SKM-1 treated with dmso at 0.1 percent for 144 hours (cell line): ENCODE measurements at regions not wholly inside any gene's neighbourhood (a gene's known extent, or its start where the extent isn't known, plus 50 kb on each side); places are given as distances from the start of the nearest gene placed in this dataset.
"Not testable (repeated sequence)": the region's sequence is repeated elsewhere in the genome, so short reads cannot be mapped to it uniquely, and the experiment has no call there.

Source experiments
- DNase-seq: peaks from one replicate; lab custom pipeline; 2025; ENCODE audit not compliant: unreplicated experiment; lab: John Stamatoyannopoulos, UW

DNA sequence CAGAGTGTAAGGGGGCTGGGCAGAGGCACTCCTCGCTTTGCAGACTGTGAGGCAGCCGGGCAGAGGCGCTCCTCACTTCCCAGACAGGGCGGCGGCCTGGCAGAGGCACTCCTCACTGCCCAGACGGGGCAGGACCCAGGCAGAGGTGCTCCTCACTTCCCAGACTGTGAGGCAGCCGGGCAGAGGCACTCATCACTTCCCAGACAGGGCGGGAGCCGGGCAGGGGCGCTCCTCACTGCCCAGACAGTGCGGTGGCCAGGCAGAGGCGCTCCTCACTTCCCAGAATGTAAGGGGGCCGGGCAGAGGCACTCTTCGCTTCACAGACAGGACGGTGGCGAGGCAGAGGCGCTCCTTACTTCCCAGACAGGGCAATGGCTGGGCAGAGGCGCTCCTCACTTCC lies 442.5 kb downstream of the SPATA31D1 start:
- DNase-seq: no peak

DNA sequence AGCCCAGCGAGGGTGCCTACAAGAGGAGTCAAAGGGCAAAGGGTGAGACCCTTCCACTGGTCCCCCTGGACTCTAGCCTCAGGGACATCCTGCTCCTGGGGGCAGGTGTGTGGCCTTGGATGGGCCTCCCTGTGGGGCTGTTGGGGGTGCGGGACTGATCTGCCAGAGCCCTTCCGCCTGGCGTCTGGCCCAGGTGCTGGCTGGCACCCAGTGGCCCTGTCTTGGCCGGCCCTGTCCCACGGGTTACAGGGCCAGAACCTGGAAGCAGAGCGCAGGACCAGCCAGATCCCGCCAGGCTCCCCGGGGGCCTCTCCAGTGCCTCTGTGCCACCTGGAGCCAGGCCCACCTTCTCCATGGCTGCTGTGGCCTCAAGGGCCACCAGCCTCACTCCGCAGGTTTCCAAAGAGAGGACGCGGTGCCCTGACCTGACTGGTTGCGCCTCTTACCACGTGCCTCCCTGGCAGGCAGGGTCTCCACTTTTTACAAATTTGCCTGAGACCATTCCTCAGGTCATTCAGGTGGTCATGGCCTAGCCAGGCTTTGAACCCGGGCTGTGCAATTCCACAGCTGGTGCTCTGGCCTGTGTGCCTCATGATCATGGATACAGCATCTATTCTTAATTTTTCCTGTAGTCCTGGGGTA lies 444.8 kb downstream of the SPATA31D1 start:
- DNase-seq: not testable (repeated sequence)

DNA sequence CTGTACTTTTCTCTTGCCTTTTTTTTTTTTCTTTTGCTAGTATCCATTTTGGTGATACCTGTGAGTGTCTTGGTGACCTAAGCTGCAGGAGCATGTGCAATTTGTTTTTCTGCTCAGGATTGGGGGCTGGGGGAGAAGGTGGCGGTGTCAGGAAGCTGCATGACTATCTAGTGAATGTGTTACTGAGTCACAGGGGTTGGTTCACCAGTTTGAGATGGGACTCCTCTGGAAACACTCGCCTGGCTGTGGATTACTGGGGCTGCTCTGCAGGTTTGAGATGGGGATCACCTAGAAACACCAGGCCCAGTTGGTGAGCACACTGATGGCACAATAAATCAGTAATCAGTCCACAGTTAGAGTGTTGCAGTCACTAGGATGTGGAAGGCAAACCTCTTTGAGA lies 447.9 kb downstream of the SPATA31D1 start:
- DNase-seq: no peak

DNA sequence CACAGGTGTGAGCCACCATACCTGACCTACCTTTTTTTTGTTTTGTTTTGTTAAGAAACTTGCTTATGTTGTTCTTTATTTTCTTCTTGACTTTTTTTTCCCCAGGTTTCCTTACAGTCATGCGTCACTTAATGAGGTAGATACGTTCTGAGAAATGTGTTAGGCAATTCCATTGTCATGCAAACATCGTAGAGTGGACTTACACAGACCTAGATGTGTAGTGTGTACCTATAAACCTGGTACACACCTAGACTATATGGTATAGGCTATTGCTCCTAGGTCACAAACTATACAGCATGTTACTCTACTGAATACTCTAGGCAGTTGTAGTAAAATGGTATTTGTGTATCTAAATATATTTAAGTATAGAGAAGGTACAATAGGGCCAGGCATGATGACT lies 448.6 kb downstream of the SPATA31D1 start:
- DNase-seq: not testable (repeated sequence)

DNA sequence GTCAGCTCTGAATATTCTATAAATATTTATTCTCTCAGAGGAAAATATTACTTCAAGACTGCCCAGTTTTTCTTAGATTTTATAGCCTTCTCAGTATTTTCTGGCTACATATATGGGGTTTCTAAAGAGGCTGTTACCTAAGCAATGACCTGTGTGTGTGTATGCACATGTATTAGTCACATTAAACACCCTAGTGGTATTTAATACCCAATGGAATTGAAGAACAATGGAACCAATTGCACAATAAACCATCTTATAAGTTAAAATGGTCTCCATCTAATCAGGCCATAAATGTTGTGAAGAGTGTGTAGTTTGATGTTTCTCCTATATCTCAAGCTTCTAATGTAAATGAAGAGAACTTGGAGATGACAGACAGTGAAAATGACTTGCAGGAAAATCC lies 450.0 kb downstream of the SPATA31D1 start:
- no peak for DNase-seq

DNA sequence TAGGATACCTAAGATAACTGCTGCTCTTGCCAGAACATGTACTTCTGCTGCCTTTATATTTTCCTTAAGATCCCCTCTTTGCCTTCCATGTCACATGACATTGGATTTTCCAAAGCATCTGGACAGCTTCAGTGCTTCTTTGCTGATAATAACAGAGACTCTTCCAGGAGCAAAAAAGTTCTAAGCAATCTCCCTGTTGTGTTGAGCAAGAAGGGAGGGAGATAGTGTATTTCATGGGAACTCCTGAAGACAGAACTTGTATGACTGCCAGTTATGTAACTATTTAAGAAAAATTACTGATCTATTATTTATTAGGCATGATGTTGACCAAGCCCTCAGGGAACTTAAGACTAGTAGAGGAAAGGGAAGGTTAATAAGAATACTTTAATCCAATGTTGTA lies 454.7 kb downstream of the SPATA31D1 start:
- DNase-seq: no peak

DNA sequence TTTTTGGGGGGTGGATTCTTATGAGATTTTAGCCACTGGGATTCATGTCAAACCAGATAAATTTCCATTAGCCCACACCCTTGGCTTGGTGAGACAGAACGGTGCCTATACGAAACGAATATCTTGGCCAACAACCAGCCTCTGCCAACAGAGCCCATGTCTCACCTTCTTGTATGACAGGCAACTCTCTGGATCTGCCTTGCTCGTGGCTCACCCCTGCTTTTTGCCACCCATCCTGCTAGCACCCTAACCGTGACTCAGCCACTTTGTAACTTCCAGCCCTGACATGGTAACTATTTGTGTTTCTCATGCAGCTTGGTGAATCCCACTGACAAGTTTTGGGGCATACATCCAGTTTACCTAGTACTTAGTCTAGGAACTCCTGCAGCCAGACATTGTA lies 457.0 kb downstream of the SPATA31D1 start:
- no peak for DNase-seq

DNA sequence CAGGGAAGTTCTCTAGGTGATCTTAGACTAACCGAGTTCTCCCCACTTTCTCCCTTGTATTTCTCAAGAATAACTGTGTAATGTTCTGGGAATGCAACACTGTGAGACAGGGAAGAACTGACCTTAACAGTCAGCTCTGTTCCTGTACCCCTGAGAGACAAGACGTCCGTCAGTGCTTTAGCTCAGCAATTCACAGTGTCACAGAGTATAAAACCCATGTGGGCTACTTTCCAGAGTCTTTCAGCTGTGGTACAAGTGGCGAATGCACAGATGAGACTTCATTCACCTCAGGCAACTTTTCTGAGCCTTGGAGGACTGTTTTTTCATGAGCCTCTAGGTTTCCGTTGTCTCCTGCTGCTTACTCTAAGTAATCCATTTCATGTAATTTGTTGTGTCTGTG lies 458.8 kb downstream of the SPATA31D1 start:
- DNase-seq: no peak

DNA sequence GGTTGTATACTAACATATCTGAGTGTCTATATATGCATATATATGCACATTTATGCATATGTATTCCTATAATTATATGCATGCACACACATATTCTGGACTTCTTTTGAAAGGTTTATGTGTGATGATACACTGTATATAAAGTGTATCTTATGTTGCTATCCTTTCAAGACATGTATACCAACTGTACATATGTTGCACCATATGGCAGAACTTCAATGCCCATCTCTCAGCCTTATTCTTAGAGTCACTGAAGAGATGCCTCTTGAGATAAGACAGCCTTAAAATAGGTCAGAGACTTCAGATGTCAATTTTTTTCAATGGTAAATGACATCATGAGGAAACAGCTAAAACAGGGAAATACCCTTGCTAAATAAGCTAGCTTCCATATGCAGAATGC lies 461.4 kb downstream of the SPATA31D1 start:
- no peak for DNase-seq

DNA sequence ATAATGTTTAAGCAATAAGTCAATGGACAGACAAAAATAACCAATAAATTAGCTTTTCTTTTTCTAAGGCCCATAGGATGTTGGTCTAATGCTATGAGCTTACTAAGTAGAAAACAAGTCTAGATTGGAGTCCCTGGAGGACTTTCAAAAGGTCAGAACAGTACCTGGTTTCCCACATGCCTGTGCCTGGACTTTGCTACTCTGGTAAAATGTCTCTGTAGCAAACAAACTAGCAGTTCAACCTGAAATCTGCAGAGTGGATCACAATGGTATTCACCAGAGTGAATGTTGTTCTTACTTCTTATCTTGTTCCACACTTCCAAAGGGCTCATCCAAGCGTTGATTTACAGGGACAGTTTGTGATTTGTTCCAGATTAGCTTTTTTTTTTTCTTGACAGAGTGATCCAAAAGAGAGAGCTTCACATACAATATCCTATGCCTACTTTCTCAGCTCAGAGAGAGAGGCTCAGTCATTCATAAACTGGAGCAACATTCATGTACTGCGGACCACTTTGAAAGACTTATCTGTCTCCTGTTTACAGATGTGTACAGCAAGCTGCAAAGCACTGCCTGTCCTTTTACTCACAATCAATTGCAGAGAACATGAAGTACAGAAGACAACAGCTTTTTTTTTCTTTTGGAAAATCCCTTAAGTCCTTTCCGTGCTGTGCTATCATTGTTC lies 466.1 kb downstream of the SPATA31D1 start:
- no peak for DNase-seq

DNA sequence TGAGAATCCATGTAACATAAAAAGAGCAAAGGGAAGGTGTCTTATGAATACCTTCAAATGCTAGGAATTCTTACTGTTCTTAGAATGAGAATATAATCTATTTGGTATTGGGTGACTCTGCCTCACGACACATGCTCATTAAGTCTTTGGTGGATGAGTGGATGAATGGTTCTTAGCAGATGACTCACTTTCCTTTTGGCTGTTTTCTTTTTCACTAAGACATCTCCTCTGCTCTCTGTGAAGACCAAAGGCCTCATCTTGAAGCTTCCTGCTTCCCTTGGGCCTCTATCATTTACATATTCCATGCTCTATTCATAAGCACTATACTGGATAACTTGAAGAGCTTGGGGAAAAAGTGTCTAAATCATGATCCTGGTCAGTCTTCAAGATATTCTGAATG lies 468.1 kb downstream of the SPATA31D1 start:
- no peak for DNase-seq

DNA sequence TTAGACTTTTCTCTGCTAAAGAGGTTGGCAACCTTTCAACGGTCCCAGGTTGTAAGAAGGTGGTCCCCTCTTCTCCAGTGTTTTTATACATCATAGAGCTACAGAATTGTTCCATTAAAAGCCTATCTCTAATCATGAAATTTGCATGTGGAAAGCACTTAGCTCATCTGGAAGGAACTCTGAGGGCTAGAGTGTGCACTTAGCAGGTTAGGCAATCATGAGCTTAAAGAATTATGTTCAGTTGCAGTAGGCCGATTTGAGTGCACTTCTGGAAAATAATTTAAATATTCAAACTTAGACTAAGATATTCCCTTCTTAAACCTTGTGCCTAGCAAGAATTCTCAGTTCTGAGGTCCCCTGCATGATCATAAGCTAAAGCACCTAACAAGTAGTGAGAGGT lies 468.7 kb downstream of the SPATA31D1 start:
- DNase-seq: no peak

DNA sequence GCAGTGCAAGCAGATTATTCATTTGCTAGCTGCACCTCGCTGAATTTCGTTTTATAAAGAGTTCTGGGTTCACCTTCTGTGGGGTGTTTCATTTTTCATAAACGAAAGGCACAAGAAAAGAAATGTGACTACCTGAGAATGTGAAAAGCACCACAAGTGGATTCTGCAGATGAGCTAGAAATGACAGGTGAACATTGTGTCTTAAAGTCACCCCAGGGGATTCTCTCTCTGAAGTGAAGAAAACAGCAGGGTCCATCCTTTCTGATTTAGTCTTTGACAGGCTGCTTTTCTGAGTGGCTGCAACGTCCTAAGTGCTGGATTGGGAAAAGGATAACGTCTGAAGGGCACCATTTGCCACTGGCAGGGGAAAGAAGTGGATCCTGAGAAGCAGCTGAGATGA lies 469.3 kb downstream of the SPATA31D1 start:
- DNase-seq: no peak

DNA sequence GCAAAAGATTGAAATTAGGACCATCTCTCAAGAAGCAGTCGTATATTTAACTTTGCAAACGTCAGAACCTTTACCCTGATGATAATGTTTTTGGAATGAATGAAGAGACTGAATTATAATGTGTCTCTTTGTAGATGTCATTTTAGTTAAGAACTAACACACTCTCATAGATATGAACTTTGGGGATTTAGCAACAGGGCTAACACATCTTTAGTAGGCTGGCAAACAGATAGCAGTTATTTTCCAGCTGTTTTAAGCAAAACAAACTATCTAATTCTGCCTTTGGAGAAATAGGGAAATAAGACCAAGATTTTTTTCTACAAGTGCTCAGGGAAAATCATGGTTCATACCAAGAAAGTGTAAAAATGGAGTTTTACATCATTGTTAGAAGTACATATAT lies 469.7 kb downstream of the SPATA31D1 start:
- DNase-seq: no peak

DNA sequence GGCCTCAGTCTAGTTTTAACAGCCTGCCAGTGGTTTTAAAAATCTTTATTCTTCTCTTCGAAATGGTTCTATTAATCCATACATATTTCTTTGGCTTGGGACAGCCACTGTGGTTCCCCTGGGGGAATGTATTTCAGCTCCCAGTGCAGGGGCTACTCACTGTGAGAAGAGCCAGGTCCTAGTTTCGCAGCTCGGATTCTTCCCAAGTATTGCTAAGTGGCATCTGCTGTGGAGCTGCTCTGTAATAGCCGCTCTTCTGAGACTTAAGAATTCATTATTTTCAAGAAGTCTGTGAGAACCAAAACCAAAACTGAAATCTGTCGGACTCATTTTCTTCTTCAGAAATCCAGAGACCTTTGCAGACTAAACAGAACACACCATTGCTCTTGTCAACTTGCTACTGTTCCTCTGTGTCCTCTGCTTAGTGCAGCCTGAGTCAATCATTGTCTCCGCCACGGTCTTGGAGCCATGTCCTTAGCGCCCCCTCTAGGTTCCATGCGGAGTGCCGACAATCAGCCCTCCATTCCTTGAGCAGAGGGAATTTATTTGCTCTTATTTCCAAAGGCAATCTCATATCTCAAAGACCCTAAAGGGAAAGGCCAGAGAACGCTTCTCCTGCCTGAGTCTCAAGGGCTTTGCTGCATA lies 478.2 kb downstream of the SPATA31D1 start:
- no peak for DNase-seq

DNA sequence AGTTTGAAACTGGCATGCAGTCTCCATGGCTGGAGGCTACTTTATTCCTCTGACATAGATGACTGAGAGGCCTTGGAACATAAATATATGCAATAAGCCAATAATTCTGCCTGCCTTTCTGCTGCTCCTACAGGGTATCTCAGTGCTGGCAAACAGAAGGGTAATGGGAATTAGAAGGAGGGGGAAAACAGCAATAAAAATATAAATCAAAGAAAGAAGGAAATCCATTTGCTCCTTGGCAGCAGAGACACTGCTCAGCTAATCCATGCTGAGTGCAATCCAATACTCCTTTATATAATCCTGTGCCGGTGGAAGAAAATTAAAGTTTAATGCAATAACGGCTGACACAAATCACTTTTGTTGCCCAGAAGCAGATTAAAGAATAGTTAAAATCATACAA lies 478.9 kb downstream of the SPATA31D1 start:
- no peak for DNase-seq

DNA sequence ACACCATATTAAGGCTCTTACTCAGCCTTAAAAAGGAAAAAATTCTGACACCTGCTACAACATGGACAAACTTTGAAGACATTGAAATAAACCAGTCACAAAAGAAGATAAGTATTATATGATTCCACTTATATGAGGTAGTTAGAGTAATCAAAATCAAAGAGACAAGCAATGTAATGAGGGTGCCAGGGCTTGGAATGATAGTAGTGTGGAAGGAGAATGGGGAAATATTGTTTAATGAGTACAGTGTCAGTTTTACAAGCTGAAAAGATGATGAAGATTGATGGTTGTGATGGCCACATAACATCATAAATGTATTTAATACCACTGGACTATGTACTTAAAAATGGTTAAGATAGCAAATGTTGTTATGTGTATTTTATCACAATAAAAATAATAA lies 485.7 kb downstream of the SPATA31D1 start:
- no peak for DNase-seq

DNA sequence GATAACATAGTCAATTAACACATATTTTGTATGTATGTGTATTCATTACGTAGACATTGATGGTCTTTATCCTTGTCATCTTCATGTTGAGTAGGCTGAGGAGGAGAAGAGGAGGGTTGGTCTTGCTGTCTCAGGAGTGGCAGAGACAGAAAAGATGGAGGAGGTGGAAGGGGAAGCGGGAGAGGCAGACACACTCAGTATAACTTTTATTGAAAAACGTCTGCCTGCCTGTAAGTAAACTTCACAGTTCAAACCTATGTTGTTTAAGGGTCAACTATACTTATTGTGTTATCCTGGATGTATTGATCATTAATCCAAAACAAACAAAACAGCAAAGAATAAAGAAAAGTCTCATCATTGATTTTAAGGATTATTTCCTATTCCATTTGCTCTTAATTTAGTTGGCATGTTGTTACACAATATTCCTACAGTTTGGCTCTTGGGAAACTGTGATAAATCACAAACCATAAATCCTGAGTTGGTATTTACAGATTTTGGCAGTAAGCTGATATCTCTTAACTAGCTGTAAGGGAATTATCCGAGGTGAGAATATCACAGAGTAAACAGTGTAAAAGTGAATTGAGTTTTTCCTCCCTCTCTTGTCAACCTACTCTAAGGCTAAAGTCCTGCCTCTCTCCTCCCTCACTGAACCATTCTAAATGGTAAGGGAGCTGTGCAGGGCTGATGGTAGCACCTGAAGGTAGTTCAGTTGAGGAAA lies 487.2 kb downstream of the SPATA31D1 start:
- DNase-seq: no peak

DNA sequence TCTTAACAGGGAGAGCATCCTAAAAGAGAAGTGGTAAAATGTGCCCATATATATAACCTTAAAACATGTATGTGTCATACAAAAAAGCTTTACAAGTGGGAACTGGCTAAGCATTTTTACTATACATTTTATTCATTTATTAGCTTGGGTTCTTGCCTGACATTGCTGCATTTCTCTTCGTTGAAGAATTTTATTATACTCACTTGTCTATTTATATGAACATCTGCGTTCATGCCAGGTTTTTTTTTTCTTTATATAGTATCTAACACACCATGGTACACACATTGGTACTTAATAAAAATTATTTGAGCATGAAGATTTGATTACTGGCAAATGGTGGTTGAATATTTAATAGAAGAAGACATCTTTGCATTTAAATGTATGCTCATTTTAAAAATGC lies 492.3 kb downstream of the SPATA31D1 start:
- no peak for DNase-seq

DNA sequence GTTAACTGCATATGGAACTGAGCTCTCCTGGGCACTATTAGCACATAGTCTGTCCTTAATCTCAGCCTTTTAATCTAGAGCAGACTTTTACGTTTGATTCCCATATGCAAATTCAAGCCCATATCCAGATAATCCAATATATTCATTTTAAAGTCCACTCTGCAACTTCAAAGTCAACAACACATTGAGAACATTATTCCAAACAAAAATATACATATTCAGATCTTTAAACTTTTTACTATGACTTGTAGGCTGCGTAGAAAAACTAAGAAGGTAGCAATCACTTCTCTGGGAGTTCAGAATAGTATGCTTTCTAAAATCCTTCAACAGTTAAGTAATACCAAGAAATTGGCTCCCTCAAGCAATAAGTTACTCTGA lies 499.4 kb downstream of the SPATA31D1 start:
- no peak for DNase-seq

DNA sequence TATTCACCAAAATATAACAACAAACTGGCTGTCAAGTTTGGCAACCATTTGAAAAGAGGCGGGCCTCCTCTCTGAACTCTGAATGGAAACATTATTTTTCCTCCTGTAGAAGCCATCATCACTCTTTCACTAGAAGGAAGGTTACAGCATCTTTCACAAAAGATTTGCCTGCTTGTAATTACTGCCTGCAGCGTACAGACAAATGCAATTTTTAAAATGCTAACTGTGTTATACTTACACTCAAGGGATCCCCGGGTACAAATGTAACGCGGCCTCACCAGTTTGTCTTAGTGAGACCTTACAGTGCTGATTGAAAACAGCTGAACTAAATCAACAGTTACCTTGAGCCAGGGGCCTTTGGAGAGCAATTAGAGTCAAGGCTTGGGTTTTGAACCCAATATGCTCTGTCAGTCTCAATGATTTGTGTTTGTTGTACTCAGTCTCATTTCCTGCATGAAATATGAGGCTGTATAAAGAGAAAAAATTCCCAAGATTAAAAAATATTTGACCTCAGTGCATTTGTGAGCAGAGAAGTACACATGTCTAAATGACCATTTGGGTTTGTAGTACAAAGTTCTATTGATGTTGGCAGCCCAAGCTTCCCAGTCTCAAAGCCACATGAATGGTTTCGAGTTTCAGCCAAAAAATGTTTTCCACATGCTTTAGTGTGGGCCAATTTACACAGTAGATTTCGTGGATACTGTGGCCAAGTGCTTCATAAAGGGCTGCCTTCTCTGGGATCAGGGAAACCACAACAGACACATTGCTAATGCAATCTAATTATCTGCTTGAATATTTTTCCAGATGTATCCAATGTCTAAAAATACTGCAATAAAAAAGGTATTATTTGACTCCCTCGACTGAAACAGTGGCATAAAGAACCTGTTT lies 500.0 kb downstream of the SPATA31D1 start:
- DNase-seq: no peak
